ENCODE measurements at regions not wholly inside any gene's neighbourhood (a gene's known extent, or its start where the extent isn't known, plus 50 kb on each side); places are given as distances from the start of the nearest gene placed in this dataset.

- Histone ChIP-seq H3K36me3 (ENCODE audit: control insufficient read depth in 2 of 2, extremely low read depth in 1 of 2, insufficient read depth in 2 of 2, low read length in 2 of 2) (no peaks in the 10 kb centered on the region), H3K27me3 (ENCODE audit: control insufficient read depth, extremely low read depth, insufficient read depth, low read length) (peaks cover 21% of the 10 kb centered on the region), H3K9me1 (ENCODE audit: control insufficient read depth, extremely low read depth, insufficient read depth, low read length) (no peaks in the 10 kb centered on the region), H3K4me3 (ENCODE audit: control insufficient read depth in 2 of 3, extremely low read depth in 1 of 3, insufficient read depth in 2 of 3, low read depth in 1 of 3, low read length in 3 of 3) (no peak overlapping the region), H3K9me3 (ENCODE audit: control insufficient read depth, low read depth, low read length) (no peaks in the 10 kb centered on the region), H3K4me2 (ENCODE audit: control insufficient read depth, extremely low read depth, insufficient read depth, low read depth, low read length) (no peak overlapping the region), H3K27ac (ENCODE audit: control insufficient read depth, insufficient read depth, low read length) (no peak overlapping the region), H3K4me1 (ENCODE audit: control insufficient read depth, extremely low read depth, insufficient read depth, low read length) (no peaks in the 10 kb centered on the region), H3K79me2 (ENCODE audit: control insufficient read depth, insufficient read depth, low read length) (no peaks in the 10 kb centered on the region), H2AFZ (ENCODE audit: control insufficient read depth, low read length) (no peak overlapping the region), H4K20me1 (ENCODE audit: control insufficient read depth, extremely low read depth, insufficient read depth, low read length) (no peaks in the 10 kb centered on the region), H3K9ac (ENCODE audit: control insufficient read depth, extremely low read depth, insufficient read depth, low read length) (no peak overlapping the region)
- FAIRE-seq, result no peak
- TF ChIP-seq, protein P1, sequence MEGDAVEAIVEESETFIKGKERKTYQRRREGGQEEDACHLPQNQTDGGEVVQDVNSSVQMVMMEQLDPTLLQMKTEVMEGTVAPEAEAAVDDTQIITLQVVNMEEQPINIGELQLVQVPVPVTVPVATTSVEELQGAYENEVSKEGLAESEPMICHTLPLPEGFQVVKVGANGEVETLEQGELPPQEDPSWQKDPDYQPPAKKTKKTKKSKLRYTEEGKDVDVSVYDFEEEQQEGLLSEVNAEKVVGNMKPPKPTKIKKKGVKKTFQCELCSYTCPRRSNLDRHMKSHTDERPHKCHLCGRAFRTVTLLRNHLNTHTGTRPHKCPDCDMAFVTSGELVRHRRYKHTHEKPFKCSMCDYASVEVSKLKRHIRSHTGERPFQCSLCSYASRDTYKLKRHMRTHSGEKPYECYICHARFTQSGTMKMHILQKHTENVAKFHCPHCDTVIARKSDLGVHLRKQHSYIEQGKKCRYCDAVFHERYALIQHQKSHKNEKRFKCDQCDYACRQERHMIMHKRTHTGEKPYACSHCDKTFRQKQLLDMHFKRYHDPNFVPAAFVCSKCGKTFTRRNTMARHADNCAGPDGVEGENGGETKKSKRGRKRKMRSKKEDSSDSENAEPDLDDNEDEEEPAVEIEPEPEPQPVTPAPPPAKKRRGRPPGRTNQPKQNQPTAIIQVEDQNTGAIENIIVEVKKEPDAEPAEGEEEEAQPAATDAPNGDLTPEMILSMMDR (optimal IDR thresholded peaks at IDR 0.05 in 1 of 3, IDR thresholded peaks at IDR 0.05 in 1 of 3, conservative IDR thresholded peaks at IDR 0.05 in 1 of 3; ENCODE audit: extremely low read depth in 1 of 3, insufficient read depth in 2 of 3, low read length in 3 of 3), result no peak
- no peak for TF ChIP-seq EZH2 (IDR thresholded peaks at IDR 0.05; ENCODE audit: low read length)
- dilution Hi-C loops (cut with MboI; ENCODE audit: extremely low pct_ligation_motif_present, low sequenced_read_pairs), result no loop called here
- DNase-seq (ENCODE audit: low read depth, low spot score), result no peak
Observed at GRCh38 chr10:71029907-71030306, 141.5 kb upstream of the PCBD1 start.

- TF ChIP-seq, protein P1 (optimal IDR thresholded peaks at IDR 0.05 in 1 of 3, IDR thresholded peaks at IDR 0.05 in 1 of 3, conservative IDR thresholded peaks at IDR 0.05 in 1 of 3; ENCODE audit: extremely low read depth in 1 of 3, insufficient read depth in 2 of 3, low read length in 3 of 3), result no peak
- TF ChIP-seq EZH2 (IDR thresholded peaks at IDR 0.05; ENCODE audit: low read length), result no peak
- Histone ChIP-seq H2AFZ (ENCODE audit: control insufficient read depth, low read length) (no peak overlapping the region), H3K27ac (ENCODE audit: control insufficient read depth, insufficient read depth, low read length) (no peak overlapping the region), H3K27me3 (ENCODE audit: control insufficient read depth, extremely low read depth, insufficient read depth, low read length) (peaks cover 24% of the 10 kb centered on the region), H3K4me2 (ENCODE audit: control insufficient read depth, extremely low read depth, insufficient read depth, low read depth, low read length) (no peak overlapping the region), H3K4me1 (ENCODE audit: control insufficient read depth, extremely low read depth, insufficient read depth, low read length) (no peaks in the 10 kb centered on the region), H3K9ac (ENCODE audit: control insufficient read depth, extremely low read depth, insufficient read depth, low read length) (no peak overlapping the region), H4K20me1 (ENCODE audit: control insufficient read depth, extremely low read depth, insufficient read depth, low read length) (no peaks in the 10 kb centered on the region), H3K9me3 (ENCODE audit: control insufficient read depth, low read depth, low read length) (no peaks in the 10 kb centered on the region), H3K4me3 (ENCODE audit: control insufficient read depth in 2 of 3, extremely low read depth in 1 of 3, insufficient read depth in 2 of 3, low read depth in 1 of 3, low read length in 3 of 3) (no peak overlapping the region), H3K79me2 (ENCODE audit: control insufficient read depth, insufficient read depth, low read length) (no peaks in the 10 kb centered on the region), H3K36me3 (ENCODE audit: control insufficient read depth in 2 of 2, extremely low read depth in 1 of 2, insufficient read depth in 2 of 2, low read length in 2 of 2) (no peaks in the 10 kb centered on the region), H3K9me1 (ENCODE audit: control insufficient read depth, extremely low read depth, insufficient read depth, low read length) (no peaks in the 10 kb centered on the region)
- dilution Hi-C loops (cut with MboI; ENCODE audit: extremely low pct_ligation_motif_present, low sequenced_read_pairs), result no loop called here
- FAIRE-seq (no peak), DNase-seq (ENCODE audit: low read depth, low spot score) (no peak)
Observed at GRCh38 chr10:71031026-71031425, 142.7 kb upstream of the PCBD1 start.

All from keratinocyte (primary cell).